ENCODE measurements at regions not wholly inside any gene's neighbourhood (a gene's known extent, or its start where the extent isn't known, plus 50 kb on each side); places are given as distances from the start of the nearest gene placed in this dataset.

GRCh38 chr5:109964136-109964535, 274.4 kb downstream of the MAN2A1 start:
- TF ChIP-seq CTCF (IDR thresholded peaks at IDR 0.05; ENCODE audit: low read length), result no peak
- TF ChIP-seq EZH2 (IDR thresholded peaks at IDR 0.05; ENCODE audit: borderline replicate concordance, low read length), result no peak

Data from OCI-LY1 (cell line).